Hepatocyte (in vitro differentiated cells): ENCODE measurements at regions not wholly inside any gene's neighbourhood (a gene's known extent, or its start where the extent isn't known, plus 50 kb on each side); places are given as distances from the start of the nearest gene placed in this dataset.

Source experiments
- EZH2 ChIP-seq: fragments of 200-600 bp; sonication (generic); IDR thresholded peaks from 2 replicates; pipeline ENCODE4 v1.6.1; 2016; ENCODE audit warnings: antibody characterized with exemption, mild to moderate bottlenecking, borderline replicate concordance
- EZH2phosphoT487 ChIP-seq: fragments of 200-600 bp; sonication (generic); IDR thresholded peaks from one replicate; pipeline ENCODE4 v1.6.1; 2018; ENCODE audit warnings: antibody characterized with exemption, mild to moderate bottlenecking, low read depth, moderate library complexity; ENCODE audit not compliant: unreplicated experiment, severe bottlenecking
- TF ChIP-seq, protein P1 (sequence below): fragments of 200-600 bp; sonication (generic); IDR thresholded peaks from 2 replicates; pipeline ENCODE4 v1.5.1; 2016; ENCODE audit warnings: antibody characterized with exemption, mild to moderate bottlenecking; ENCODE audit not compliant: poor library complexity

- TF ChIP-seq, protein P1, sequence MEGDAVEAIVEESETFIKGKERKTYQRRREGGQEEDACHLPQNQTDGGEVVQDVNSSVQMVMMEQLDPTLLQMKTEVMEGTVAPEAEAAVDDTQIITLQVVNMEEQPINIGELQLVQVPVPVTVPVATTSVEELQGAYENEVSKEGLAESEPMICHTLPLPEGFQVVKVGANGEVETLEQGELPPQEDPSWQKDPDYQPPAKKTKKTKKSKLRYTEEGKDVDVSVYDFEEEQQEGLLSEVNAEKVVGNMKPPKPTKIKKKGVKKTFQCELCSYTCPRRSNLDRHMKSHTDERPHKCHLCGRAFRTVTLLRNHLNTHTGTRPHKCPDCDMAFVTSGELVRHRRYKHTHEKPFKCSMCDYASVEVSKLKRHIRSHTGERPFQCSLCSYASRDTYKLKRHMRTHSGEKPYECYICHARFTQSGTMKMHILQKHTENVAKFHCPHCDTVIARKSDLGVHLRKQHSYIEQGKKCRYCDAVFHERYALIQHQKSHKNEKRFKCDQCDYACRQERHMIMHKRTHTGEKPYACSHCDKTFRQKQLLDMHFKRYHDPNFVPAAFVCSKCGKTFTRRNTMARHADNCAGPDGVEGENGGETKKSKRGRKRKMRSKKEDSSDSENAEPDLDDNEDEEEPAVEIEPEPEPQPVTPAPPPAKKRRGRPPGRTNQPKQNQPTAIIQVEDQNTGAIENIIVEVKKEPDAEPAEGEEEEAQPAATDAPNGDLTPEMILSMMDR: no peak
- TF ChIP-seq EZH2 (no peak), EZH2phosphoT487 (no peak)
Observed at GRCh38 chr2:117718048-117718447, 96.4 kb upstream of the DDX18 start.
